HG03039 (cell line): ENCODE measurements at regions not wholly inside any gene's neighbourhood (a gene's known extent, or its start where the extent isn't known, plus 50 kb on each side); places are given as distances from the start of the nearest gene placed in this dataset.
"Not testable (repeated sequence)": the region's sequence is repeated elsewhere in the genome, so short reads cannot be mapped to it uniquely, and the experiment has no call there.

Experiments
- ATAC-seq: cut with Tn5 transposase; IDR thresholded peaks from one replicate; pipeline ENCODE4 v1.9.1; 2021; ENCODE audit warnings: mild to moderate bottlenecking, moderate library complexity; ENCODE audit not compliant: unreplicated experiment

DNA sequence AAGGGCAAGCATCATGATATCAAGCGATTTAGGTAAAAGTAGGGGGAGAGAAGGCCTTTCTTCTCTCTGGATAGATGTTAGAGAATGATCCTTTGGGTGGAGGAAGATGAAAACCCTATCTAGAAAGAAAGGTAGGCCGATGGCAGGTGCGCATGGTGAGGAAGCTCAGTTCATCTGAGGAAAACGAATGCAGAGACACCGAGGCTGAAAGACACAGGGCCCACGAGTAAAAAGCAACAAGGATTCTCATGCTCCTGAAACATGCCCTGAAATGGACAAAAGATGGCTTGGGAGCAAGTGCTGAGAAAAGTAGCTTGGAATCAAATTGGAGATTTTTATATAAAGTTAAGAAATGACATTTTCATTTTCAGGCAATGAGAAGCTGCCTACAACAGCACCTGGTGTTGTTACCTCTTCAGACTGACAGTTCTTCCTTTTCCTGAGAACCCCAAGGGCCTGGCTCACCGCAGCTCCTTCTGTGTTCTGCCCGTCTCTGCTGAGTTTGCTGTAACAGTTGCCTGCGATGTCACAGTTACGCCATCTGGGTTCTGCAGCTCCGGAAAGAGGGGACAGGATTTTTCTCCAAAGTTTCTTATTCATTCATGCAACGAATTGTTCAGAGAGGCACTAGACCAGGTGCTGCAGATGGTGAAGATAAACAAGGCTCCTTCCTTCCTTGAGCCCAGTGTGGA, 402.0 kb upstream of the KLF6 start:
- ATAC-seq = no peak

DNA sequence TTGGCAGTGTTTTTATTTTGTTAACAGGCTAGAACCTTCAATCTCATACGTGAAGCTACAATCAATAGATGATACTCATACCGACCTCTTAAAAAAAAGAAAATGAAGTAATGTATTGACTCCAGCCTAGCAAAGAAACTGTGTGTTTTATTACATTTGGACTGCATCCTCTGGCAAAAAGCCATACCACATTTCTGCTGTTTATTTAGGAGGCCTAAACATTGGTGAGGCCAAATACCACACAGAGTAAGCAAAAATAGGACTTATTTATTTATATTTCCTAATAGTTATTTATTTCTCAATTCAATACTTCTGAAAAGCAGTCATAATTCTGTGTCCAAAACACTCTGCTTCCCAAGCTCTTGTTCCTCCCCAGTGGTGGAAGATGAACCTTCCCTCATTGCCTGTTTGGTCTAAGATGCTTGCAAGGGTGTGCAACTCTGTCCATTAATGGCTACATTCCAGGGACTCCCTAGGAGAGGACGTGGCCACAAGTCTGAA, 398.8 kb upstream of the KLF6 start:
- ATAC-seq = no peak

DNA sequence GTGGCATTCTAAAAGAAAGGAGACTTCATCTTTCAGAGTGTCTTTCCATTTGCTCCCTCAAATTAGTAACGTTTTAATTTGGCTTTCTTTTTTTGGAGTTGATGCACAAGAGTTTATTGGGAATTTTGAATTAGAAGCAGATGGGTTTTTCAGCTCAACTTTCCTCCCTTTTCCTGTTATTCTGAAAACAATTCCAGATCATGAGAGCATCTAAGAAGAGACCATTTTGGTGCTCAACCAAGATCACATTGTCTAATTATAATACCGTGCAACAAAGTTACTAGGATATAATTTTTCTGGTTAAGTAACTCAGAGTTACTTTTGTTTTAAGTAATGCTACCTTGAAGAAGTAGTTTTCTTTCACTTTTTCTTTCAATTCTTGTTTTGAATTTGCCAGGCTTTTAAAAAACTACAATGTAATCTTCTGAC, 396.6 kb upstream of the KLF6 start:
- ATAC-seq = no peak

DNA sequence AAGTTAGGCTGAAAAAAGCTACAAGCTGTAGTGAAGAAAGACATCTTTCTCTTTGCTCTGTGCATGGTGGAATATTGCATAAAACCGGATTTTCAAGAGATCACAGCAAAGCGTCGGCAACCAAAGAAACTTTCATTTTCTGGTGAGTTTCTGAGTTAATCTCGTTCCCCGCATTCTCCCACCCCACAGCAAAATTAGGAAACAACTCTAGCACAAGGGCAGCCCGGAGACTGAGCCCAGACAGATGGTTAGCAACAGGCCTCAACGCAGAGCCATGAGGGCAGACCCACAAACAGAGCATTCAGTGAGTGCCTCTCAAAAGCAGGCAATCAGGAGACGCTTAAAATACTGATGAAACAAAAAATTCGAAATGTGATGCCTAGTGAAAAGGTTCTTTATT, 396.1 kb upstream of the KLF6 start:
- ATAC-seq = no peak

DNA sequence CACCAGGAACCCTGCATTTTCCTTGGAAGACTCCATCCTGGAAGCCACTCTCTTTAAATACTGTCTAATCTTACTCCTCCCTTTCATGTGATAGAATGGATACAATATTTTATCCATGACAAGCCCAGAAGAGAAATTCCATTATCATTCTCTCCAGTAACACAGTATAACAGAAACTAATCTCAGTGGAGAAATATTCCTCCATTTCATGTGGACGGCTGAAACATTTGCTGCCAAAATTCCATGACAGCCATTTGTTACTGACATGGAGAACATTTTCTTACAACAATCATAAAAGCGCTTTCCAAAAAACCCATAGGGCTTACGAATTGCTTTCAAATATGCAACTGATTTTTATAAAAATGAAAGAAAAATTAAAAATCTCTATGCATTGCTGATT, 392.8 kb upstream of the KLF6 start:
- ATAC-seq = no peak

DNA sequence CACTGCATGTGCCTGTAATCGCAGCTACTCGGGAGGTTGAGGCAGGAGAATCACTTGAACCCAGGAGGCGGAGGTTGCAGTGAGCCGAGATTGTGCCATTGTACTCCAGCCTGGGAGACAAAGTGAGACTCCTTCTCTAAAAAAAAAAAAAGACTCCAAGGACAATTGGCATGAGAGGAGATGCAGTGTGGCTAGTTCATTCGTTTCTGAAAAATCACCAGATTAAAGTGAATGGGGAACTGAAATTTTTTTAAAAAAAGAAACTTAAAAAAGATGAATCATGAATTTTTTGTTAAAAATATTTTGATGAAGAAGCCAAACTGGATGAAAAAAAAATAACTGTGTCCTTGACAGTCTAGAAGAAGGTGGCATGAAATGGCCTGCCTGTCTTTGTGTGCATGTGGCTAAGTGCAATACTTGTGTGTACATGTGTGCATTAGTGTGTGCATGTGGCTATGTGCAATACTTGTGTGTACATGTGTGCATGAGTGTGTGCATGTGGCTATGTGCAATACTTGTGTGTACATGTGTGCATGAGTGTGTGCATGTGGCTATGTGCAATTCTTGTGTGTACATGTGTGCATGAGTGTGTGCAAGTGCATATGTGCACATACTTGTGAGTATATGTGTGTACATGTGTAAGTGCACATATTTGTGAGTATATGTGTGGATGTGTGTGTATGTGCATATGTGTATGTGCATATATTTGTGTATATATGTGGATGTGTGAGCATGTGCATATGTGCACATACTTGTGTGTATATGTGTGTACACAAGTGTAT, 391.7 kb upstream of the KLF6 start:
- ATAC-seq = no peak

DNA sequence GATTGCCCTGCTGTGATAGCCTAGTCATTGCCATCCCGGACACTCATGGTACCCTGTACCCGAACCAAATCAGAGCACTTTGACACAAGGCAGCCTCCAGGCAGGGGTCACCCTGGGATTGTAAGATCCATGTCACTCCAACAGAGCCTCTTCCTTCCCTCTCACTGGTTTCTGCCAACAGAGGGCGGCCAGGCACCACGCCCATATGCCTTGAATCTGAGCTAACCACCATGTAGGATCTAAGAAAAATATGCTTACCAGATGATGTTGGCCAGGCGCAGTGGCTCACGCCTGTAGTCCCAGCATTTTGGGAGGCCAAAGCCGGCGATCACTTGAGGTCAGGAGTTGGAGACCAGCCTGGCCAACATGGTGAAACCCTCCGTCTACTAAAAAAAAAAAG, 389.2 kb upstream of the KLF6 start:
- no peak for ATAC-seq

DNA sequence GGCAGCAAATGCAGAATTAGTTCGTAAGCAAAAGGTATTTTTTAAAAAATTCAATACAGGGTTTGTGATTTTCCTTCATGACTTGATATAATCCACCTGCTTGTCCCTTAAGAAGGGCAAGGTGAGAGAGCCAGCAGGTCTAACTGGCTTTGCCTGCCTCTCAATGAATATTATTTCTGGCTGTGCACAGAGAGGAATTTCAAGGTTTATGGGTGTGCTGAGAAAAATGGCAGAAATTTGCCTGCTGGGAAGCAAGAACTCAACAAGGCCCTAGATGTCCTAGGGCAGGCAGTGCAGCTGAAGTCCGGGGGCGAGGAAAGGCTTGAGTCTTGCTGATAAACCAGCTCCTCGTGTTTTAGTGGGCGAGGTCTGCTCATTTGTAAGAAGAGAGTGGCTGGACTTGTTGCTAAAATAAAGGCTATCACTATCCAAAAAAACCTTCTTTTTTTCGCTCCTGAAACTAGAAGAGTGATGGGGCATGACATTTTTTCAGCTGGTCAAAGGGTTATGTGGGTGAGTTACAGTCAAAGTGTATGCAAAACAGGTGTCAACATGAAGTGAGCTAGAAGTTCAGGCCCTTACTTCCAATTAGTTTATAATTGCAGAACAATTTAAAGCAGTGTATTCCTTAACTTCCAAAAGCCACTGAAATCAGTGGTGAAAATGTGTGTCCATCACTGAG, 385.8 kb upstream of the KLF6 start:
- ATAC-seq = no peak

DNA sequence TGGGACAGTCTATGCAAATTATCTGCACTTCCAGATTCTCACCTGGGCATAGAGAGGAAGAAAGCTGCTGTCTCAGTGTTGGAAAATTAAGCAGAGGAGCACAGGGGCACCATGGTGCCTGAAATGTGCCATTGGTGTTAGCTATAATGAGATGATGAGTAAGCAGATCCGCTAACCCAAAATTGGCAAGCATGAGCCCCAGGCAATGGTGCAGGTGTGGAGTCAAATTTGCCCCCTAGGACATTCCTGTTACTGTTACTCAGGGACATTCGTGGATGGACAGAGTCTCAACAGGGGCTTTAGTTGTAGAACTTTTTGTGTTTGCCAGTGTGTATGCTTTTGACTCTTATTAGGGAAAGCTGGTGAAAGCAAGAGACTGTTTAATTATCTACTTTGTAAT, 385.2 kb upstream of the KLF6 start:
- no peak for ATAC-seq

DNA sequence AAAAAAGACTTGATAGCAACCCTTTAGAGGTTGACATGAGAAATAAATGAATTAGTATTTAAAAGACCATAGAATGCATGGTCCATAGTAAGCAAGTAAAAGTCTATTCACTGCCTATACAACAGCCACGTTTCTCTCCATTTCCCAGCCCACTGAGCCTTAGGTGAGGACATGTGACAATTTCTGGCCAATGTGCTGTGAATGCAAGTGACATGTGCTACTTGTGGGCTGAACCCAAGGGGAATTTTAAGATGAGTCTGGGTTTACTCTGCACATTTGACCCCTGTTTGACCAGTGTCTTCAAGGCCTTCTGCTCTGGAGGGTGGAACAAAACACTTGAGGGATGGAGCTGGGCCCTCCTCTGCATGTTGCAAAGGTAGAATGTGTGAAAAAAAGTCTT, 384.4 kb upstream of the KLF6 start:
- no peak for ATAC-seq

DNA sequence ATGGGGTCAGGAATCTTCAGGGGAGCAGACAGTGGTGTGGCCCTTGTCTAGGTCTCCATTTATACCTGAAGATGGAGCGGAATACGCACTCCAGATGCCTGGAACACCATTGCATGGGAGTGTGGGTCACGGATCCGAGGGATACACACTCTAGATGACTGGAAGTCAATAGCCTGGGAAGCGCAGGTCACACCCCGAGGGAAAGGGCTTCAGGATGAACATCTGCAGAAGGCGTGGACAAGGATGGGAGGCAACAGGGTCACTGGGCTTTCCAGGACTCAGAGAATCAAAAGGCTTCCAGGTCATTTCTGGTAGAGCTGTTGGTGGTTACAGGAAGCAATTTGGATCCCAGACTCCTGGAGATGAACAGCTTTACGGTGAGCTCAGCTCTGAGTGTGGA, 382.2 kb upstream of the KLF6 start:
- ATAC-seq = no peak

DNA sequence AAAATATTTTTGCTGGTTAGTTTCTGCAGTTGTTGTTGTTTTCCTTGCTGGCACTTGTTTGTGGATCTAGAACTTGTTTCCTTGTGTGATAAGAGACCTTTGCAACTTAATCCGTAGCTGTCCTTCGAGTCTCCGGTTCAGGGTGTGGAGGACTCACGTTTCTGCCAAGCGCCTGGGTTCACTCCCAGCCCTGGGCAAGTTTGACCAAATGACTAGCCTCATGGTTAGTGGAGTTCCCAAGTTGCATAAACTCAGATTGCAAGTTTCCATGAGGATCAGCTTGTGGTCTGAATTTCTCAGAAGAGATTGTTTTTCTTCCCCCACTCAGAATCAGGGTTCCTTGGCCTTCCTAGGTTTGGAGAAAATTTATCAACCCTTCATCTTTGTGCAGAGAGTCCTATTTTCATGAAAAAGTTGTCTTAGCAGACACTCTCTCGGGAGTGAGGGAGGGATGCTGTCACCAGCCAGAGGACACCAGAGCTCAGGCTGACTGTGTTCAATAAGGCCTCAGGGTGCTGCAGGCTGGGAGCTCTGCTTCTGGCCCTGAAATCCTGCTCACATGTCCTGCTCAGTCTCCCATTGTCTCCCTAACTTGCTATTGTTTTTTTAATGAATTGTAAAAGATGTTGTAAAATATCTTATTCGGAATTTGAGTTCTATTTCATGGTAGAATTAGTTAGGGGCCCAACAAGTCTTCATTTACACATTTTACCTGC, 377.7 kb upstream of the KLF6 start:
- ATAC-seq = no peak

DNA sequence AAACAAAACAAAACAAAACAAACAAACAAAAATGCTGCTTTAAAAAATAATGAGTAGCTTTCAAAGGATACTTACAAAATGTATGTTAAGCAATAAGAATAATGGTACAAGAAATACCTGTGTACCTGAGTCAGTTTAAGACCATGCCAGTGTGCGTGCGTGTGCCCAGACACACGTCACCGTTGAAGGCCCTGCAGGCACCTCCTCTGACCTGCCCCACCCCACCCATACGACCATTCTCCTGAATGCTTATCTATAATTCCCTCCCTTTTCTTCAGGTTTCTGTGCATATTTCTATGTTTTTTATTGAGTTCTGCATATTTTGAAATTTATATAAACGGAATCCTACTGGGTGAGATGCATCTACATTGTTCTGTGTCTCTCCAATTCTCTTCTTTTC, 374.2 kb upstream of the KLF6 start:
- no peak for ATAC-seq

DNA sequence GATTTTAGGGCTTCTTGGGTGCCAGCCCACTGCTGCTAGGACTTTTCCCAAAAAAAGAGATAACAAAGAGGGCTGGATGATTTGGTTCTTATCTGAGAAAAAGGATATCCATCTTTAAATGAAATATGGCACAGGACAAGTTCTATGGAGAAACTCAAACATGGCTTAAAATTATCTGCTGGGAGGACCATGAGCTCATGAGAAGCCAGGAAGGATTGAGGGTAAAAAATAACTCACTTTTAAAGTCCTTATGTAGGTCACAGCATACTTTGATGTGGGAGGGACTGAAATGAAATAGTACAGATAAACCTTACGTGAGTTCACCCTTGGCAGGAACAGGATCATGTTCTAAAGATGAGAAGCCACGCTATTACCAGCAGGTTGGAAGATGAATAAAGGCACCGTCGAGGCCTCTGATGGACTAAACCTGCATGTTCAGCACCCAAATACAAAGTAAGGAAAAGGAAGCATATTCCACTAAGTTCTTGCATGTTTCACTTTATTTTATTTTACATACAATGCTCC, 369.2 kb upstream of the KLF6 start:
- ATAC-seq = no peak

DNA sequence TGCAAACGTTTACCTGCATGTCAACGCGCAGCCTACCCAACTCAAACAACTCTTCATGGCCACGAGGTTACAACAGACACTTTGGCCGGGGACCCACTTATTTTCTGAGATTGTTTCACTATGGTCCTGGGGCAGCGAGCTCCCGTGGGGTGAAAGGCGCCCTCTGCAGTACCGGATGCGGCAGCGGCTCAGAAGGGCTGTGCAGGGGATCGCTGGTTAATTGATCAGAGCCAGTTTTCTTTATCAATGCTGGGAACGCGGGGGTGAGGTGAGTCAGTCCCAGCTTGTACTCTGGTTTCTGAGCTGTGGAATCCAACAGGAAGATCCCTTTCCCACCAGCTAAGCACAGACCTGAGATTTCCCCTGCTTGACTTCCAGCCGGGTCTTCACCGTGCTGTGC, 366.5 kb upstream of the KLF6 start:
- ATAC-seq = no peak

DNA sequence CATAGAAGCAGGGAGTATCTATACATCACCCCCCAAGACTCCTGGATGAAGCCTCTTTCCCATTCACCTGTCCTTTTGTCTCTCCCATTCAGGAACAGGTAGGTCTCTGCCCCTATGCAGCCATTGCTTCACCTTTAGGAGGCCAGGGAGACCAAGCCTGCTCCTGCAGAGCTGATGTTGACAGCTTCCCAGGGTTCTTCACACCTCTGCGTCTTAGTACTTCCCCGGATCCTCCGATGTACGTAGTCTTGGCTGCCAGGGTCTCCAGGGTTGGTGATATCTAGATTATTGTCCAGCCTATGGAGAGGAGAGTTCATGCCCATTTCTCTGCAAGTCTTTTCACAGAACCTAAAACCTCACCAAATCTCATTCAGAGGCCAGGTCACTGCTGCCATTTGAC, 365.7 kb upstream of the KLF6 start:
- no peak for ATAC-seq

DNA sequence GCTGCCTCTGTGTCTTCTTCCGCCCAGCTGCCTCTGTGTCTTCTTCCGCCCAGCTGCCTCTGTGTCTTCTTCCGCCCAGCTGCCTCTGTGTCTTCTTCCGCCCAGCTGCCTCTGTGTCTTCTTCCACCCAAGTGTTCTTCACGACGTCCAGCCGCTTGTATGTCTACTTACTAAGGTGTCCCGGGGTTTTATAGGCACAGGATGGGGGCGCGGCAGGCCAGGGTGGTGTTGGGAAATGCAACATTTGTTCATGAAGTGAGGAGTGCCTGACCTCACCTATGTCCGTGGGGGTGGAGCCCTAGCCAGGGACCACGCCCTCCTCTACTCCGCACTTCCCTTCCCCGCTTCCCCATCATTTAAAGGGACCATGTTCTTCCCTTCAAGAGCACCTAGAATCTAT, 364.5 kb upstream of the KLF6 start:
- ATAC-seq = not testable (repeated sequence)

DNA sequence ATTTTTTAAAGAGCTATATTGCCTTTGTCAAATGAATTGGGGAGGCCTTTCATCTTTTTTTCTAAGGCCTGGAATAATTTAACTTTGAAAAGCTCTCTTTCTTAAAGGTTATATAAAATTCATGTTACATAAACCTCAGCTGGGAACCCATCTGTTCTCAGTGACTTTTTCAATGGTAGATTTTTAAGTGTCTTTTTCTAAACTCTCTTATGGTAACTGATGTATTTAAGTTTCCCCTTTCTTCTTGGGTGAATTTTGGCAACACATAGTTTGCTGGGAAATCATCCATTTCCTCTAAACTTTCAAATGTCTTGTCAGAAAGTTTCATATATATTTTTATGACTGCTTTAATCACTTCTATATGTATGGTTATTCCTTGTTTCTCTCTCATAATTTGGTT, 362.2 kb upstream of the KLF6 start:
- no peak for ATAC-seq

DNA sequence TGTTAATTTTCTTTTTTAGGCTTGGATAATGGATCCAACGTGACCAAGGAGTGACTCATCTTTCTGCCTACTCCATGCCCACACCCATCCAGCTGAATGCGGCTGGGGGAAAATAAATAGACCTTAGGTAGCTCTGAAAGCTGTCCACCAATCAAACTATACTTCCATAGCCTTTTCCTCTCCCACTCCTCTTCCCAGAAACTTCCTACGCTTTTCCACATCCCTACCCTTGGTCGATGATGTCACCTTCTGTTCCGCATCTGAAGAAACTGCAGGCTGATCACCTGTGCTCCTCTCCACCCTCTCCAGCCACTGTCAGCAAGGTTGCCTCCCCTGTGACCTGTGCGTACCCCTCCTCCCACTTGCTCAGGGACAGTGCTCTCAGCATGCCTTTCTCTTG, 359.8 kb upstream of the KLF6 start:
- ATAC-seq = no peak

DNA sequence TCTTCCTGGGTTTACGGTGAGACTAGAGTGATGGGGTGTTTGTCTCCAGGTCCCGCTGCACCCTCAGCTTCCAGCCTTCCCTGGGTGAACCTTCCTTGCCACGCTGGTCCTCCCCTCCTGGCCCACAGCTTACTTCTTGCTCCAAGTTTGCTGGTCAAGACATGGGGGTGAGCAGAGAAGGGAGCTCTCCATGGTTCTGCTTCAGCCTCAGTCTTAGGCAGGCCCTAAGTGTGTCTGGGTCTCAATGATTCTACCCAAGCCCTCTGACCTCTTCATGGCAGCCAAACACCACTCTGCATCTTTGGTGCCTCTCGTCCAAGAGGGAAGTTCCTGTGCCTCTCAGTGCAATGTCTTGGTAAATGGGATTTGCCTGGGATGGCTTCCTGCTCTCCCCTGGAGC, 356.5 kb upstream of the KLF6 start:
- no peak for ATAC-seq

DNA sequence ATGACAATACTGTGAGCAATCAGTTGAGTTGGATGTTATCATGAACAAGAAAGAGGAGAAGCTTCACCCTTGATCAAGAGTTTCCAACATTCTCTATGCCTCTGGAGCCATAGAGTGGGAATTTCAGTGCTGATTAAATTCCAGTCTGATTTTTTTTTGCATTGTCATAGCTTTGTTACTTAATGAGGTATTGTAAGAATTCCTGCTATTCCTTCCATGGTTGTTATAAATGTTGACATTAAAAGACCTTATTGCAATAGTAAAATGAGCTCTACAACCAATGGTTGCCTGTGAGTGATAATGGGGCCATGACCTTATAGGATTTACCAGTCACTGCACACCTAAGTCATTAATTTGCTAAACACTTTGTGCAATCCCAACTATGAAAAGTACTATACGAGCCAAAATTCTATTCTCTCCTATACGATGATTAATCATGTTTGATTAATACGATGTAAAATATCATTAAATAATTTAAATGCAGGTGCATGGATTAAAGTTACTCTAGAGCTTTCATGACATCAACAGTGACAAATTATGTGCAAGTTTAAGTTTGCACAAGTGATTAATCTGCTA, 353.2 kb upstream of the KLF6 start:
- no peak for ATAC-seq
